NCI-H1417 treated with DMSO at 0.1 percent for 48 hours (cell line): ENCODE measurements at regions not wholly inside any gene's neighbourhood (a gene's known extent, or its start where the extent isn't known, plus 50 kb on each side); places are given as distances from the start of the nearest gene placed in this dataset.
"Not testable (repeated sequence)": the region's sequence is repeated elsewhere in the genome, so short reads cannot be mapped to it uniquely, and the experiment has no call there.

Source experiments
- DNase-seq: peaks from one replicate; lab custom pipeline; 2025; lab: John Stamatoyannopoulos, UW

GRCh38 chr6:170147832-170148708, 142.8 kb downstream of the DLL1 start:
- no peak for DNase-seq

DNA sequence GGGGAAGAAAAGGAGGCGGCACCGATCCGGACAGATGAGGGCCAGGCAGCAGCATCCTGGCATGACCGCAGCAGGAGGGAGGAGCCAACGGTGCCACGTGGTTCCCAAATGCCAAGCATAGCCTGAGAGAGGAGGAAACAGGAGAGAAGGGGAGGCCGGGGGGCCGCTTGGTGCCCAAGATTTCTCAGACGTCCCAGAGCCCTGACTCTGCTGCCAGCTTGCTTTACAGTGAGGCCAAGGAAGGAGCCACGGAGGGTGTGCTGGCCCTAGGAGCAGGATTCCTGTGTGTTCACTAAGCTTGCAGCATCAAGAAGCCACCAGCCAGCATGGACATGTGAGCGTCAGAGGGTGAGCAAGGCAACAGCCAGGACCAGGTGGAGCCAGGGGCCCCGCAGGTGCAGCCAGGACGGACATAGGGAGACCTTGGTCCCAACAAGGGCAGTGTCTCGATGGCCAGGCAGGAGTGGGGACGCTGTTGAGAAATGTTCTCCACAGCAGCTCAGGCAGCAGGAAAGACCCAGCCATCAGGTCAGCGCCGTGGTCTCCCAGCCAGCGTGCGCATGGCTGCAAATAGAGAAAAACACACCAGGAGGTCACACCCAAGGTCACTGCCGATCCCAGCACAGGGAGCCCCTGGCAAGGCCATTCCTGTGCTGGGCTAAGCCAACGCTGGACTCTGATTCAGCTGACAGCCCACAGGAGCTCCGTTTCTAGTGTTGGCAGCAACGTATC, 143.7 kb downstream of the DLL1 start:
- DNase-seq, result no peak

DNA sequence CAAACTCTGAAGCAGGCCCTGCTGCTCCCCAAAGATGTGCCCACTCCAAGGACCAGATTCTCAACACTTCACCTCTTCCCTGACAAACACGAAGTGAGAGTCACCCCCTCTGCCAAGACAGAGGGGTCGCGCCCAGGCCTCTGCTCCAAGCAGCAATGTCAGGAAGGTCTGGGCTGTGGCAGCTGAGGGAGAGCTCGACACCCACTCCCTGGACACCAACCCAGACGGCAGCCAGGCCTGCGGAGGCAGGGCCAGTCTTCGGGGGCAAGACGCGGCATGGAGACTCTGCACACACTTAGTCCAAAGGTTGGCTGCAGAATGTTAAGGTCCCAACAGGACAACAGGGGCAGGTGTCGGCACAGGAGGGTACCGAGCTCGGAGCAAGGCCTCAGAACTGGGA, 144.2 kb downstream of the DLL1 start:
- no peak for DNase-seq

DNA sequence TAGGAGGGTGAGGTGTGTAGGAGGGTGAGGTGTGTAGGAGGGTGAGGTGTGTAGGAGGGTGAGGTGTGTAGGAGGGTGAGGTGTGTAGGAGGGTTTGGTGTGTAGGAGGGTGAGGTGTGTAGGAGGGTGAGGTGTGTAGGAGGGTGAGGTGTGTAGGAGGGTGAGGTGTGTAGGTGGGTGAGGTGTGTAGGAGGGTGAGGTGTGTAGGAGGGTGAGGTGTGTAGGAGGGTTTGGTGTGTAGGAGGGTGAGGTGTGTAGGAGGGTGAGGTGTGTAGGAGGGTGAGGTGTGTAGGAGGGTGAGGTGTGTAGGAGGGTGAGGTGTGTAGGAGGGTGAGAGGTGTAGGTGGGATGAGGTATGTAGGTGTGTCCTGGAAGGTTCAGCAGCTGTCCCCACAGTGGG, 144.7 kb downstream of the DLL1 start:
- not testable (repeated sequence) for DNase-seq

- not testable (repeated sequence) for DNase-seq
Observed at GRCh38 chr6:170145716-170146115, 145.2 kb downstream of the DLL1 start.

- no peak for DNase-seq
Observed at GRCh38 chr6:170145272-170145592, 145.6 kb downstream of the DLL1 start.

- DNase-seq, result no peak
Observed at GRCh38 chr6:170144571-170145271, 146.2 kb downstream of the DLL1 start.

DNA sequence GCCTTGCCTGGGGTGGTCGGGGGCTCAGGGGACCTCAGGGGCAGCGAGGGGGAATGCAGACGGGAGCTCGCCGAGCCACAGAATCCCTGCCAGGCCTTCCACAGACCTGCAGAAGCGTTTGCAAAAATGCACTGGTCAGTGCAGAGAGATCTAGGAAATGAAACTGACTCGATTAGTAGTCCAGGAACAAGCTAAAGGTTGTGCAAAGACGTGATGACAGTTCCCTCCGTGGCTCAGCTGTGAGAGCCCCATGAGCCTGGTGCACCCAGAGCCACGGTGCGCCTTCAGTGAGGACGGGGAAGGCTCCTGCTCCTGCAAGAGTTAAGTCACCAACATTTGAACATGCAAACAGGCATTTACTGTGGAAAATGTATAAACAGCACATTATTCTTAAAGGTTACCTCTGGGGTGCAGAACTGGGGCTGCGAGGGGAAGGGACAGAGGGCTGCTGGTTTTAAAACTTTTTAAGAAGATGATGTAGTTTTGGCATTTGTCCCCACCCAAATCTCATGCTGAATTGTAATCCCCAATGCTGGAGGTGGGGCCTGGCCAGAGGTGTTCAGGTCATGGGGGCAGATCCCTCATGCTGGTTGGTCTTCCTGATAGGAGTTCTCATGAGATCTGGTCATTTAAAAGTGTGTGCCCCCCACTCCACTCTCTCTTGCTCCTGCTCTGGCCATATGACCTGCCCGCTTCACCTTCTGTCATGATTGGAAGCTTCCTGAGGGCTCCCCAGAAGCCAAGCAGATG, 147.3 kb downstream of the DLL1 start:
- DNase-seq, result no peak

GRCh38 chr6:170142559-170142958, 148.3 kb downstream of the DLL1 start:
- DNase-seq, result no peak

GRCh38 chr6:170141061-170141460, 149.8 kb downstream of the DLL1 start:
- DNase-seq, result not testable (repeated sequence)

- DNase-seq, result no peak
Observed at GRCh38 chr6:170140129-170140528, 150.7 kb downstream of the DLL1 start.

DNA sequence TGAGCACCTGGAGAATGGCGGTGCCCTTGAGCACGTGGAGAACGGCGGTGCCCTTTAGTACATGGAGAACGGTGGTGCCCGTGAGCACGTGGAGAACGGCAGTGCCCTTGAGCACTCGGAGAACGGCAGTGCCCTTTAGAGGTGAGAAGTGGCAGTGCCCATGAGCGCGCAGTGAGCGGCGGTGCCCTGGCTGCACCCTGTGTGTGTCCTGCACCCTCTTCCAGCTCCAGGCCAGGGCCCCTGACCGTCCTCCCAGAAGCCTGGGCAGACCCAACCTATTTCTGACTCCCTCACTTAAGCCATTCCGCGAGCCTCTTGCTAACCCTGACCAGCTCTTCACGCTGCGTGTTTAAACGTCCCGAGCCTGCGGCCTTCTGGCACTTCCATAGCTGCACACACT, 151.3 kb downstream of the DLL1 start:
- DNase-seq, result no peak

DNA sequence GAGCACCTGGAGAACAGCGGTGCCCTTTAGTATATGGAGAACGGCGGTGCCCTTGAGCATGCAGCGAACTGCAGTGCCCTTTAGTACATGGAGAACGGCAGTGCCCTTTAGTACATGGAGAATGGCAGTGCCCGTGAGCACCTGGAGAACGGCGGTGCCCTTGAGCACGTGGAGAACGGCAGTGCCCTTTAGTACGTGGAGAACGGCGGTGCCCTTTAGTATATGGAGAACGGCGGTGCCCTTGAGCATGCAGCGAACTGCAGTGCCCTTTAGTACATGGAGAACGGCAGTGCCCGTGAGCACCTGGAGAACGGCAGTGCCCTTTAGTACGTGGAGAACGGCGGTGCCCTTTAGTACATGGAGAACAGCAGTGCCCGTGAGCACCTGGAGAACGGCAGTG, 151.8 kb downstream of the DLL1 start:
- DNase-seq, result not testable (repeated sequence)

- DNase-seq, result no peak
Observed at GRCh38 chr6:170137911-170138910, 152.7 kb downstream of the DLL1 start.

GRCh38 chr6:170137176-170137891, 153.5 kb downstream of the DLL1 start:
- no peak for DNase-seq

DNA sequence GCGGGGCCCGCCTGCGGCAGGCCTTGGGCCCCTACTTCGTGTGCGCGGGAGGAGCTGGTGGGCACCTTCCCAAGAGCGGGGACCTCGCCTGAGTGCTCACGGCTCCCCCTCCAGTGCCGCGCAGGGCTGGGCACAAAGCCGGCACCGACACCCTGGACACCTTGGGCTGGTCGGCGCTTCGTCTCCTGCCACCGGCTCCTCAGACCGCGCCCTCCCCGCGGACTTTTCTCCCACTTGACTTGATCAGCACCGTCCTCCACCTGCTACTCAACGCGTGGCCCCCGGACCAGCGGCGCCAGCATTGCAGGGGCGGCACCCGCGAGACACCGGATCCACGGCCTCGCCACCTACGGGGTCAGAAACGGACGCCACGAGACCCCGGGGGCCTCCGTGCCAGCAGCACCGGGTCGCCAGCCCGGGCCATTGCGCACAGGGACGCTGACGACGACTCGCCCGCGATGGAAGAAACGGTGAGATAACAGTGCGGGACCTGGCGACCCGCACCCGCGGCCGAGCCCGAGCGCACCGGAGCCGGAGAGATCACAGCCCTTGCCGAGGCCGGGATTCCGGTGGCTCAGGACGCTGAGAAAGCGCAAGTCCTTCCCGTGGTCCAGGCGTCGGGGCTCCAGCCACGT, 154.2 kb downstream of the DLL1 start:
- no peak for DNase-seq

GRCh38 chr6:170135821-170136471, 154.9 kb downstream of the DLL1 start:
- DNase-seq, result no peak

DNA sequence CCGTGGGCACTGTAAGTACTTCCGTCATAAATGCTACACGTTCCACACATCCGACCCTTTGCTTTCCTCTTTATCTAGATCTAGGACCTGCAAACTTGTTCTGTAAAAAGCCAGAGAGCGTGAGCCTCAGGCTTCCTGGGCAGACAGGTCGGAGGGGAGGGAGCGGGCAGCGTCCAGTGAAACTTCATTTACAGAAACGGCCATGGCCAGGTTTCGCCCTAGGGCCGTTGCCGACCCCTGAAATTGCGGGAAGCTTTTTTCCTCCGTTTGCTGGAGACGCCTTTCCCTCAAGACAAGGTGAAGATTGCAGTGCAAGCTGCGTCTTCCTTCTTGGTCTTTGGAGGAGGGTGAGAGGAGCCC, 155.4 kb downstream of the DLL1 start:
- no peak for DNase-seq
